Ishikawa (cell line): ENCODE measurements at regions not wholly inside any gene's neighbourhood (a gene's known extent, or its start where the extent isn't known, plus 50 kb on each side); places are given as distances from the start of the nearest gene placed in this dataset.

Source experiments
- CEBPB ChIP-seq: IDR thresholded peaks from 2 replicates; pipeline ENCODE4 v1.6.1; 2012
- CREB1 ChIP-seq: IDR thresholded peaks from 2 replicates; pipeline ENCODE4 v1.6.1; 2012; ENCODE audit warnings: low read depth
- EGR1 ChIP-seq: IDR thresholded peaks from 2 replicates; pipeline ENCODE4 v1.6.1; 2012
- EP300 ChIP-seq: IDR thresholded peaks from 2 replicates; pipeline ENCODE4 v1.6.1; 2012; ENCODE audit warnings: borderline replicate concordance
- FOXM1 ChIP-seq: IDR thresholded peaks from 2 replicates; pipeline ENCODE4 v1.6.1; 2012; ENCODE audit warnings: low read depth, borderline replicate concordance
- RAD21 ChIP-seq: IDR thresholded peaks from 2 replicates; pipeline ENCODE4 v1.6.1; 2012; ENCODE audit warnings: low read depth
- TF ChIP-seq, protein P1 (sequence below): IDR thresholded peaks from 2 replicates; pipeline ENCODE4 v1.6.1; 2012; ENCODE audit warnings: low read depth, mild to moderate bottlenecking

DNA sequence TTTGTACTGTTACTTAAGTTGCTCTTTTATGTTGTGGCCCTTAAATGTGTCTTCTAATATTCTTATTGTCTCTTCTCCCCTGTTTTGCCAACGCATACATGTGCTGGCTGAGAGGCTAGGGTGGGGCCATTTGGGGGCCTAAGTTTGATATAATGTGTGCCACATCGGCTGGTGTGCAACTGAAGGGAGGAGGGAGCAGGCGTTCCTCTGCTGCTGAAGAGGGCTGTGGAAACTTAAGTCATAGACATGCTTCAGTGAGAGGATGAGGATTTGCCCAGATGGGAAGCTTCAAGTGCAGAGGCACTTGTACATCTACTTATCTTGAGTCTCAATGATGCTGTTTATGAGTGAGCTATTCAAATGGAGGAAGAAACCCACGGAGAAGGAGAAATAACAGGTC, 630.6 kb downstream of the LMO4 start:
- no peak for TF ChIP-seq CREB1
- no peak for TF ChIP-seq EP300
- TF ChIP-seq, protein P1, sequence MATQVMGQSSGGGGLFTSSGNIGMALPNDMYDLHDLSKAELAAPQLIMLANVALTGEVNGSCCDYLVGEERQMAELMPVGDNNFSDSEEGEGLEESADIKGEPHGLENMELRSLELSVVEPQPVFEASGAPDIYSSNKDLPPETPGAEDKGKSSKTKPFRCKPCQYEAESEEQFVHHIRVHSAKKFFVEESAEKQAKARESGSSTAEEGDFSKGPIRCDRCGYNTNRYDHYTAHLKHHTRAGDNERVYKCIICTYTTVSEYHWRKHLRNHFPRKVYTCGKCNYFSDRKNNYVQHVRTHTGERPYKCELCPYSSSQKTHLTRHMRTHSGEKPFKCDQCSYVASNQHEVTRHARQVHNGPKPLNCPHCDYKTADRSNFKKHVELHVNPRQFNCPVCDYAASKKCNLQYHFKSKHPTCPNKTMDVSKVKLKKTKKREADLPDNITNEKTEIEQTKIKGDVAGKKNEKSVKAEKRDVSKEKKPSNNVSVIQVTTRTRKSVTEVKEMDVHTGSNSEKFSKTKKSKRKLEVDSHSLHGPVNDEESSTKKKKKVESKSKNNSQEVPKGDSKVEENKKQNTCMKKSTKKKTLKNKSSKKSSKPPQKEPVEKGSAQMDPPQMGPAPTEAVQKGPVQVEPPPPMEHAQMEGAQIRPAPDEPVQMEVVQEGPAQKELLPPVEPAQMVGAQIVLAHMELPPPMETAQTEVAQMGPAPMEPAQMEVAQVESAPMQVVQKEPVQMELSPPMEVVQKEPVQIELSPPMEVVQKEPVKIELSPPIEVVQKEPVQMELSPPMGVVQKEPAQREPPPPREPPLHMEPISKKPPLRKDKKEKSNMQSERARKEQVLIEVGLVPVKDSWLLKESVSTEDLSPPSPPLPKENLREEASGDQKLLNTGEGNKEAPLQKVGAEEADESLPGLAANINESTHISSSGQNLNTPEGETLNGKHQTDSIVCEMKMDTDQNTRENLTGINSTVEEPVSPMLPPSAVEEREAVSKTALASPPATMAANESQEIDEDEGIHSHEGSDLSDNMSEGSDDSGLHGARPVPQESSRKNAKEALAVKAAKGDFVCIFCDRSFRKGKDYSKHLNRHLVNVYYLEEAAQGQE: no peak
- no peak for TF ChIP-seq EGR1
- TF ChIP-seq CEBPB: no peak
- TF ChIP-seq RAD21: no peak
- TF ChIP-seq FOXM1: no peak
